Fibroblast of mammary gland (primary cell): ENCODE measurements at regions not wholly inside any gene's neighbourhood (a gene's known extent, or its start where the extent isn't known, plus 50 kb on each side); places are given as distances from the start of the nearest gene placed in this dataset.

Experiments used
- DNase-seq: peaks from one replicate; pipeline ENCODE4 v3.0.0-alpha.2; 2010; ENCODE audit warnings: low read depth
- H3K4me3 ChIP-seq: 2 replicates; pipeline ENCODE4 v1.5.1; 2011; ENCODE audit warnings: low read depth, mild to moderate bottlenecking, low read length, moderate library complexity; ENCODE audit not compliant: control insufficient read depth
- CTCF ChIP-seq: conservative IDR thresholded peaks from 2 replicates; pipeline ENCODE4 v1.5.1; 2011; ENCODE audit warnings: low read depth, low read length, inconsistent platforms; ENCODE audit not compliant: control insufficient read depth, insufficient read depth

DNA sequence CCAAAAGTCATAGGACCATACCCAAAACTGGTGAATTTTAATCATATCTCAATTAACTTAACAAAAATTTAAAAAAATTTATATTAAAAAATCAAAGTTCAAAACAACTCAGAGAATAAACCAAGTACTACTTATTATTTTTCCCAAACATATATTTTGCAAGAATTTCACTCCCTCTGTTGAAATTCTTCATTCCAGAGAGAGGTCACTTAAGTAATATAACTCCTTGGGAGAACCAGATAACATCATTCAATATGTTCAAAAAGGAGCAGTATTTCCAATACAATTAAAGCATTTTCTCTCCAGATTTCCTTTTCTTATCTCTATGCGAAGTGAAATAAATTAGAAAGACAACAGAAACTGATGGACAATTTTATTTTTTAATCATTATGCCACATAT, 165.9 kb upstream of the RND3 start:
- no peak for TF ChIP-seq CTCF
- no peak overlapping the region for H3K4me3 ChIP-seq

GRCh38 chr2:150647943-150648342, 160.5 kb upstream of the RND3 start:
- no peak for DNase-seq
- no peak for TF ChIP-seq CTCF
- H3K4me3 ChIP-seq: no peak overlapping the region

More for the DNA sequence above, 165.9 kb upstream of the RND3 start:
- DNase-seq: no peak

DNA sequence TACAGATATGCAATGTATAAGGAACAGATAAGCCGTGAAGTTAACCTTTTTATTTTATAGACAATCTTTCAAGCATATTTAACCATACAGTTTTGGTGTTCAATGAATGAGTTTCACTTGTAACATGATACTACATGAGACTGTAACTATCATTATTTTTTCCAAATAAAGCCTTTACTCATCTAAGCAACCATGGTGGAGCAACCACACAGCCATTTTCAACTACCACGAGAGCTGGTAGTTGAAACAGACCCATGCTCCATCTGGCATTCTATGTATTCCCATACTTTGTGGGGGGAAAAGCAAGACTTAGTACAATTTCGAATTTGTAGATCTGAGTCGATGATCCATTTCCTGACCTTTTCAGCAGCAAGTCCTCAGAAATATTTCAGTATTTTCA, 159.3 kb upstream of the RND3 start:
- peak; percentile 25 for DNase-seq
- no peak overlapping the region for H3K4me3 ChIP-seq
- no peak for TF ChIP-seq CTCF

DNA sequence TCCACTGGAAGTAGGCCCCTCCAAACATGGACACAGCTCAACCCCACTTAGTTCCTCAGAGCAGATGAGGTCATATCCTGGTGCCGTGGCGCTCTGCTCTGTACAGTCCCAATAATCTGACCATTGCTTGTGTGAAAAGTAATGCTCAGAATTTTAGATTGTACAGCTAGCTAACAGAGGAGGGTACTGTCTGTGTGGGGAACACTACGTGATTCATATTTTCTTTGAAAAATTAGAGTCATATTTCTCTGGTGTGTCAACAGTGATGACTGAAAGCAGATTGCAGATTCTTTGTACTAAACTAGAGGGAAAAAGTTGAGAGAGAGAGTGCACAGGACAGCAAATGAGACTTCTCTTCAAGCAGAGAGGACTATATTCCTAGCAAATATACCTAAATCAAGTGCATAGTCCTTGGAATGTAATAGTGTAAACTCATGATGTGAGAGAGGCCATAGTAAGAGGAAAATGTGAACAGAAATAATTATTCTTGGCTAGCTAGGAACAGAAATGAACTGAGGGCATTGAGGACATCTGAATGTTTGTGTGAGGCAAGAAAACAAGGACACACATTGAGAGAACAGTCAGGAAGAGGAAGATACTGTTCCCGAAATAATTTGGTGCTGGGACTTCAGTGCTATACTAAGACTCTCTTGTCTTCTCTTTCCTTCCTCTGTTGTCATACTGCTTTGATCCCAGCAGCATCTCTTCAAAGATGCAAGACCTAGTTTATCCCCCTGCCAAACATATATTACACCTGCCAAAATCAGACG, 157.0 kb upstream of the RND3 start:
- peak; percentile 76 for DNase-seq
- H3K4me3 ChIP-seq: no peak overlapping the region
- TF ChIP-seq CTCF: no peak

DNA sequence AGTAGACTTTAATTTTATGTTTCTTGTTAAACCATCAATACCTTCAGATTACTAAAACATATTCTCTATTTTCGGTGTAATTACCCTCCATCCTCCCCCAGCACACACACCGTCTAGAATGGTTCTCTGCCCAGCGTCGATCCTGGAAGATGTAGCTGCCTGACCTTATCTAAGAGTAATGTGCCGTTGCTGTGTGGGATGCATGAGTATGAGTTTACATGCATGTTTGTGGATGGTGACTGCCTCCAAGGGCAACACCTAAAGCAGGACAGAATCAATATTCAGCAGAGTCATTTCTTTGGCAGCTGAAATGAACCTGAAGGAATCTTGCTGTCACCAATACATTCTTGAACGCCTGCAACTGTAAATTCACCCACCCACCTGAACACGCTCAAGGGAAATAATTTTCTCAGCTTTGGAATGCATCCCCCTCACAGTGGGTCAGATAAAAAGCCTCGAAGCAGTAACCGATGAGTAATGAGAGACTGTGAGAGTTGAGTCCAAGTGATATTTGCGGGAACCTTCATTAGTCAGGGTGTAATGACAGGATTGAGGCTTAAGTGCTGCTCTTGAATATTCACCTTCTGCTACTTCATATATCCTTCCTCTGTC, 155.8 kb upstream of the RND3 start:
- peak; percentile 63 for DNase-seq
- TF ChIP-seq CTCF: no peak
- no peak overlapping the region for H3K4me3 ChIP-seq

DNA sequence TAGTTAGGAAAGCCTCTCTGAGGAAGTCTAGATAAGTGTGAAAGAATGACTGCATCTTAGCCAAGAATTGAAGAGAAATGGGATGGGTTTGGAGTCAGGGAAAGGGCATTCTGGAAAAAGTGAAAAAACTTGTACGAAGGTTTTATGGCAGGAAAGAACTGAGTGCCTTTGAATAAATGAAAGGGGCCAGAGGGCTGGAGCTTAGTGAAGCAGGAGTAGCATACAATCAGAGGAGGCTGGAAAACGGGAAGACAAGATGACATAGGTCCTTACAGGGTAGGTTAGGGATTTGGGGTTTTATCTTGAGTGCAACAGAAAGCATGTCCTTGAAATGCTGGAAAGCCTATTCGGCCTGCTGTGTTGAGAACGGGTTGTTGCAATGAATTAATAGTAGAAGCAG, 152.6 kb upstream of the RND3 start:
- TF ChIP-seq CTCF: no peak
- no peak overlapping the region for H3K4me3 ChIP-seq
- no peak for DNase-seq

DNA sequence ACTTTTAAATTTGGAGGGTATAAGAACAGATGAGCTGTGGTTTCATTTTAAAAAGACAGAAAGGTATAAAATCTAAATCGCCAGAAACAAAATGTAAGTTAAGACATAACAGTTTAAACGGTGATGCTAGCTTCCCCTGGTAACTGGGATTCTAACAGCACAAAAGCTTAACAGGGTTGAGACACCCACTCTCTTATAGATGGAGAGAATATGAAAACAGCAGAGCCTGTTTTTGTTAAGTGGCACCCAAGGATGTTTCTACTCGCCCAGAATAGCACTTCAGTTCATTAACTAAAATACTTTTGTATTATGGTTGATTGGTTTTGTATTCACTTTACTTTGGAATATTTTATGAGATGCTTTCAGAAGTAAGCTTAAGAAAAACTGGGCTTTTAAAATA, 151.9 kb upstream of the RND3 start:
- no peak overlapping the region for H3K4me3 ChIP-seq
- DNase-seq: no peak
- no peak for TF ChIP-seq CTCF
